ENCODE measurements at regions not wholly inside any gene's neighbourhood (a gene's known extent, or its start where the extent isn't known, plus 50 kb on each side); places are given as distances from the start of the nearest gene placed in this dataset.

GRCh38 chr21:17370263-17370662 lies 142.6 kb upstream of the CXADR start:
- no peak for TF ChIP-seq CTCF (IDR thresholded peaks at IDR 0.05)
- TF ChIP-seq POLR2A (IDR thresholded peaks at IDR 0.05), result no peak
